HG02642 (cell line): ENCODE measurements at regions not wholly inside any gene's neighbourhood (a gene's known extent, or its start where the extent isn't known, plus 50 kb on each side); places are given as distances from the start of the nearest gene placed in this dataset.
"Not testable (repeated sequence)": the region's sequence is repeated elsewhere in the genome, so short reads cannot be mapped to it uniquely, and the experiment has no call there.

Experiments
- ATAC-seq: cut with Tn5 transposase; IDR thresholded peaks from one replicate; pipeline ENCODE4 v1.9.1; 2021; ENCODE audit warnings: mild to moderate bottlenecking; ENCODE audit not compliant: unreplicated experiment, poor library complexity

GRCh38 chr2:16784652-16785051, 119.0 kb upstream of the CYRIA start:
- ATAC-seq = no peak

DNA sequence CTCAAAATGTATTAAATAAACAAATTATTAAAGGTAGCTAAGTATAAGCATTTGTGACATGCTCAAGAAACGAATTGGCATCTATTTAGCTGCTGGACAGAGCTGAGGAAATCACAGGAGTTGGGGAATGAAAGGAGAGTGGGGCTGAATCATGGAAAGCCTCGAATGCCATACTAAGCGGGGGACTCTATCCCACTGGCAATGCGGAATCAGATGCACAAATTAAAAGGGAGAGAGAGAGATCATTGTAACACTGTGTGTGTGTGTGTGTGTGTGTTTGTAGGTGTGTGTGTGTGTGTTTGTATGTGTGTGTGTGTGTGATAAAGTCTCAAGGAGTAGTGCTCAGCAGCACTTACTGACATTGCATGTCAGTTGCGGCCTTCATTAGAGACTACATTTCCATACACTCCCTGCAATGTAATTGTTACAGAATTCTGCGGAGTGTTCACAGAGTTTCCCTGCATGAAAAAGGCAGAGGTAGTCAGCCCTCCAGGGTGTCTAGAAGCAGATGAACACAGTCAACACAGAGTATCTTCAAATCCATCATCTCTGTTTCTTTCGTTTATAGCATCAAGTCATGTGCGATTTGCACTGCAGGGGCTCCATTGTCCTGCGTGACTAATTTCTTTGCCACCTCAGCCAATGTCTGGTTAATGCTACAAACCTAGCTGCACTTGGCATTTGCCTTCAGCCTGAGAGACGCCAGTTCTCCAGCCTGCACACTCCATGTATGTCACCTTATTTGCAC, 111.7 kb upstream of the CYRIA start:
- no peak for ATAC-seq

DNA sequence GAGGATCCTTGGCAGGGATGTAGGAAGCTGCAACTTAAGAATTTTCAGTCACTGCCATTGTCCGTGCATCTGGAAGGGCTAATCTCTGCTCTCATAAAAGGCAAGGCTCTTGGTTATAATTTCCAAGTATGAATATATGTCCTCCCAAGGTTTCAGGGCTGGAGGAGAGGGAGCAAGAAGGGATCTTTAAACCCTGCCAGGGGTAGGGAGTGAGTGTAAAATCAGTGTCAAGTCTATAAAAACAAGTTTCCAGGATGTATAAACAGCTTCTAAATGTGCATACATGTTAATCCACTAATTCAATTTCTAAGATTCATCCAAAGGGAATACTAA, 110.2 kb upstream of the CYRIA start:
- ATAC-seq = no peak

GRCh38 chr2:16774980-16775898, 109.6 kb upstream of the CYRIA start:
- ATAC-seq = no peak

- ATAC-seq = no peak
These were observed 108.5 kb upstream of the CYRIA start for GRCh38 chr2:16774091-16774490.

GRCh38 chr2:16773080-16773713, 107.6 kb upstream of the CYRIA start:
- ATAC-seq = peak; percentile 75

GRCh38 chr2:16767789-16768476, 102.3 kb upstream of the CYRIA start:
- no peak for ATAC-seq

DNA sequence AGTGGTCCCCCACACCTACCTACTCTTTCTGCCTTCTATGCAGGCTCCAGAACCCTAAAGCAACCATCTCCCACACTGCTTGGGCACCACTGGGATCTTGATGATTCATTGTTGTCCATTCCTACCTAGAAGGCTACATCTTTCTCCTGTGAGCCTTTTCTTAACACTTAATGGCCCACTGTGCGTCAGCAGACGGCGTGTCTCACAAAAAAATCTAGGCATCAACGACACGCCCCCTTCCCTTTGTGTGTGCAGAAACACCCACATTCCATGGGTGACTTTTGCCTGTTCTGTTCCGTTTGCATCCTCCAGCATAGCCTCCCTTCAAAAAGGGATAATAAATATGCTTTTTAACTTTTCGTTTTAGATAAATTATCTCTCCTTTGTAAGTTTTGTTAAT, 99.7 kb upstream of the CYRIA start:
- no peak for ATAC-seq

DNA sequence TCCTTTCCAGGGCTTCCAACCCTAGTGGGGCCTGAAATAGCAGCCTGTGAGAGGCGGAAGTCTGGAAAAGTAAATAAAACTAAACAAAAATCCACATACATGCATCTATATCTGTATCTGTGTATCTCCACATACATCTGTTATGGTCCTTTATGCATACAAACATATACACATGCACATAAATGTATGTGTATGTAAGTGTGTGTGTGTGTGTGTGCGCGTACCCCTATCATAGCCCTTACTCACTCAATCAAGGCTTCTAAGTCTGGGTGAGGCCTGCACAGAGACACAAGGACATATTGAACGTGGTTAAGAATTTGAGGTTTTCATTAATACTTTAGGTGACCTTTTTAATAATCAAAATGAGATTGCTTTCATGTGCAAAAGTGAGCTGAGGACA, 98.9 kb upstream of the CYRIA start:
- no peak for ATAC-seq

- no peak for ATAC-seq
These were observed 97.9 kb upstream of the CYRIA start for GRCh38 chr2:16763493-16763899.

DNA sequence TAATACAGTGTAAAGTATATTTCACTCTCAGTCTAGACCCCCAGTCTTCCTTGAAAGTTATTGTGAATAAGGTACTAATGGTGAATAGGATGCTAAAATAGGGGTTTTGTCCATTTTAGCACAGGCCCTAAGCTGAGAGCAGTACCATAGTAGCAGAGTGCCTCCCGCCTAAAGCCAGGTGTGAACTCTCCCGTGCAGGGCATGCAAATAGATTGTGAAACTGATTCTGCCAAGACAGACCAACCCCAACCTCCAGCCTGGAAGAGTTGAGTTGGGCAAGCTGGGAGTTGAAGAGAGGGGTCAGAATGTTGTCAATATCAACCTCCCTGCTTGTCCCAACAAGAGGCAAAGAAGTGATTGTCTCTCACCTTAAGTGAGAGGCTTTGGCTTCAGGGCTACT, 97.4 kb upstream of the CYRIA start:
- no peak for ATAC-seq

DNA sequence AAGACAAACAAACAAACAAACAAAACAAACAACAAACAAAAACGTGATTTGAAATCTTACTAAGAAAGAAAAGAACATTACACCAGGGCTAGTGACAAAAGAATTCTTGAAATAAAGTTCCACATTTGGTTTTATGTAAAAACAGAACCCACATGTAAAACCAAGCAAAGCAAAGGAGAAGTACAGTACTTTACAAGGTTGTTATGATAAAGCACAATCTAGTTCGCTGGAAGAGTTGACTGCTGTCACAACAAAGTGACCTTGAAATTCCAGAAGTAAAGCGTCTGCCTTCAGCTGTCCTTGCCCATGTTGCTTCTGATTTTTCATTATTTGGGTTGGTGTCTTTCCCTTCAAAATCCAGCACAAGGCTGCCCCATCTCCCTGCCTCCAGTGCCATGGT, 94.8 kb upstream of the CYRIA start:
- no peak for ATAC-seq

- ATAC-seq = peak; percentile 98
These were observed 91.4 kb upstream of the CYRIA start for GRCh38 chr2:16756831-16757644.

- no peak for ATAC-seq
These were observed 89.8 kb upstream of the CYRIA start for GRCh38 chr2:16755442-16755841.

GRCh38 chr2:16753025-16753424, 87.4 kb upstream of the CYRIA start:
- not testable (repeated sequence) for ATAC-seq

GRCh38 chr2:16750925-16751214, 85.2 kb upstream of the CYRIA start:
- not testable (repeated sequence) for ATAC-seq

DNA sequence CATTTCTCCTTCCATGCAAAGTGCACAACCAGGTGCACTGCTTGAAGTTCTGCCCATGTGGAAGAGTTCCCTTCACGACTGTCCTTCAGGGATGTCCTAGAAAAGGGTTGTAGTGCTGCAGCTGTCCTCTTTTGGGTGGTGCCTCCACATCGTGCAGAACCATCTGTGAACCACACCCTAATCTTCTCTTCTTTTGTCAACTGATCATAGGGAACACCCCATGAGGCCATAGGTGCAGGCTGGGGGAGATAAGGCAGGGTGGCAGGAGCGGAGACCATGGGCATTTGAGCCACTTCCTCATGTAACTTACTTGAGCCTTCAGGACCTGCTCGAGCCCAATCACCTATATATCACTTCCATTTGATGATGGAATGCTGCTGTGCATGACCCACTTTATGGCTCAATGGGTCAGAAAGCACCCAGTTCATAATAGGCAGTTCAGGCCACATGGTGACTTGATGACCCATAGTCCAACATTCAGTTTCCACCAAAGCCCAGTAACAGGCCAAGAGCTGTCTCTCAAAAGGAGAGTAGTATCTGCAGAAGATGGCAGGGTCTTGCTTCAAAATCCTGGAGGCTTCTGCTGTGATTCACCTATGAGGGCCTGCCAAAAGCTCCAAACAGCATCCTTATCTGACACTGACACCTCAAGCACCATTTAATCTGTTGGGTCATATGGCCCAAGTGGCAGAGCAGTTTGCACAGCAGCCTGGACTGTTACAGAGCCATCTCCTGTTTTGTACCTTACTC, 84.7 kb upstream of the CYRIA start:
- no peak for ATAC-seq

GRCh38 chr2:16748511-16749266, 83.1 kb upstream of the CYRIA start:
- not testable (repeated sequence) for ATAC-seq

GRCh38 chr2:16747689-16748088, 82.1 kb upstream of the CYRIA start:
- ATAC-seq = no peak
